HG03175 (cell line): ENCODE measurements at regions not wholly inside any gene's neighbourhood (a gene's known extent, or its start where the extent isn't known, plus 50 kb on each side); places are given as distances from the start of the nearest gene placed in this dataset.

ENCODE experiments used
- ATAC-seq: cut with Tn5 transposase; IDR thresholded peaks from one replicate; pipeline ENCODE4 v1.9.1; 2021; ENCODE audit warnings: mild to moderate bottlenecking, moderate library complexity; ENCODE audit not compliant: unreplicated experiment

DNA sequence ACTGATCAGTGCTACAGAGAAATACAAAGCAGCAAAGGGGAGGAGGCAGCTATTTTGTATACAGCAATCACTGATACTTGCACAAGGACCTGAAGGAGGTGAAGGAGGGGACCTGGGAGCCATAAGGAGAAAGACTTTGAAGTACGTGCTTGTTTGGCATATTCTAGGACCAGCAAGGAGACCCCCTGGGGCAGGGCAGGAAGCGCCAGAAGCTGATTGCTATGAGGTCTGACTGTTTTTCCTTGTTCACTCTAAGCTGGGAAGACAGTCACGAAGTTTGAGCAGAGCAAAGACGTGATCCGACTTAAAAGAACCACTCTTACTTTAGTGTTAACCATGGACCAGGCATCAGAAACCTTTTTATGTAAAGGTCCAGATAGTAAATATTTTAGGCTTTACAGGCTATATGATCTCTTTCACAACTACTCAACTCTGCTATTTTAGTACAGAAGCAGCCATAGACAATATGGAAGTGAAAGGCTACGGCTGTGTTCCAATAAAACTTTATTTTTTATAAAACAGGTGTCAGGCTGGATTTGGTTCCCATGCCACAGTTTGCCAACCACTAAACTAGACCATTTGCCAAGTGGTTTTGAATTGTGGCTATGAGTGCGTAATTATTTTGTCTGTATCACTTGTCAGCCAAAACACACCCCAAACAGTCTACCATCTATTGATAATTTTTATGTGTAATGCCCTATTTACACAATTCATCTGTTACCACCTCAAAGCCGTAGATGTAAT lies 217.9 kb downstream of the PRL start:
- ATAC-seq: no peak

- ATAC-seq: no peak
Measured at GRCh38 chr6:22079783-22080182, 217.1 kb downstream of the PRL start.

DNA sequence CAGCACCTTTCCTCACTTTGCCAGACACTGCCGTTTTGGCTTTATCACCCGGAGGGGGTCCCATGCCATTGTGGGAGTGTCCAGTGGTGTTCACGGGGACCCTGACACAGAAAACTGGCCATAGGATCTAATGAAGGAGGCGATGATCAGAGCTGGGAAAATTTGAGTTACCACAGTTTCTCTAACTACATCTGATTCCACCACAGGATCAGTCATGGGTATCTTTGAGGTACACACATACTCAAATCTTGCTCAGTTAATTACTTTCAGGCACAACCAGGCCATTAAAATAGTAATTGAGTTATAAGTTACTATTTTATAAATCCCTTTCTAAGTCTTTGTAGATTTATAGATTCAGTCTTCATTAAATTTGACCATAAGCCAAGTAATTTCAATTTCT lies 215.1 kb downstream of the PRL start:
- ATAC-seq: no peak

- no peak for ATAC-seq
Measured at GRCh38 chr6:22082218-22082617, 214.6 kb downstream of the PRL start.

- ATAC-seq: no peak
Measured at GRCh38 chr6:22083119-22083518, 213.7 kb downstream of the PRL start.

GRCh38 chr6:22087960-22088706 lies 208.7 kb downstream of the PRL start:
- no peak for ATAC-seq

- no peak for ATAC-seq
Measured at GRCh38 chr6:22091424-22091948, 205.3 kb downstream of the PRL start.

DNA sequence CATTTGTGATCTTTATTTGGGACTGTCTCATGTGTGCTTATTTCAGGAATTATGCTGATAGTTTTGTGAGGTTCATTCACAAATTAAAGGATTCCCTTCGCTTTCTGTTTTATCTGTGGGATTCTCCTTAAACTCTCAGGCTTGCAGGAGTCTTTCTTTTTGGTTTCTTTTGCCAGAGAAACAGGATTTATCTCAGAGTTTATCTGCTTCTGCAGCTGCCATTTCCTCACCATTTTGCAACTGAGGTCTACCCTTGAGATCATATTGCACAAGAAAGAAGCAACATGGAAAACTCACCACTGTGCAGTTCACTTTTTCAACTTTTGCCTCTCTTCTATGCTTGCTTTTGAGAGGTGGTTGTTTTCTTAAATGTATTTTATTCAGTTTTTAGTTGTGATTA lies 201.0 kb downstream of the PRL start:
- ATAC-seq: no peak

GRCh38 chr6:22098601-22099031 lies 198.2 kb downstream of the PRL start:
- no peak for ATAC-seq

DNA sequence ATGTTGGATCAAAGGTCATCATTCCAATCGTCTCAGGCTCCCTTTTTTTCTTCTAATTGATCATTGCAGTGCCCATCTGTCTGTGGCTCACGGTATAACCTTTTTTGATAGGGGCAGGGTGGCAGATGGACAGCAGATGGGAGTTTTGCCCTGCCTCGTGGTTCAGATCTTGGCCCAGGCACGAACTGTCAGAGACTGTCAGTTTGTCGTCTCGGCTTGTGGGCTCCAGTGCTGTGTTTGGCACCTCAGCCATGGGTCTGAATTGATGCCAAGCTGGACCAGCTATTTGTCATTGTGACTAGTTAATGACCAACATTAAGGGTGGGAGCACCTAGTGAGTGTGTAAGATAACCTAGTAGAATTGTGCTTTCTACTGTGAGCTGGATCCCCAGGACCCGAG lies 197.6 kb downstream of the PRL start:
- no peak for ATAC-seq

DNA sequence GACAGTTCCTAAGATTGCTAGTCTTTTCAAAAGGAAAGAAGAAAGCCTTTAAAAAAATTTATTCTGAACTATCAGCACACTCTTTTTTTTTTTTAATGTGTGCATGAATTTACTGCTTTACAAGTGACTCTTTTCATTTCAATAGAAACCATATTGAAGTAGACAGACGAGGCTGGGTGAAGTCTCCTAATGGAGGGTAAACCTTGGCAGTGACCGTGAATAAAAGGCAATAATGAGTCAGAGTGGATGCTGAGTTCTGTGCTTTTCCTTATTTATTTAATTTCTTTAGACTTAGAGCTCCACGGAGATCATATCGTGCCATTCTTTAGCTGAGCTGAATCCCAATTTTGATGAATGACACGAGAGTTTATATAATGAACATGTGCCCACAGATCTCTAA lies 196.9 kb downstream of the PRL start:
- ATAC-seq: no peak

- ATAC-seq: no peak
Measured at GRCh38 chr6:22101163-22101562, 195.7 kb downstream of the PRL start.

GRCh38 chr6:22102671-22103070 lies 194.2 kb downstream of the PRL start:
- peak; percentile 88 for ATAC-seq

- no peak for ATAC-seq
Measured at GRCh38 chr6:22106451-22106850, 190.4 kb downstream of the PRL start.

DNA sequence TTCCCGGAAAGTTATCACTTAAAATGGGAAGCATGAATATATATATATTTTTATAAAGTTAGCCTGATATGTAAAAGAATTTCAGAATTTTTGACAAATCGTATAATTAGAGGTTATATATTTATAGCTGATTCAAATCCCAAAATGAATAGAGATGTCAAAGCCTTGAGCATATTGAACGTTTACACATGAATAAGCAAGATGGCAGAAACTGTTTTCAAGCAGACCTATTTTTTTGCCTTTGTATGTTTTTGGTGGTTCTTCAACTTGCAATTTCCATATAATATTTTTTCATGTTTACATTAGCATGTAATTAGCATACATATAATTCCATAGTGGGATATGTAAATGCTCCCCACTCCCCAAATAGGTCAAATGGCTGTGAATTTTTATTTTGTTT lies 189.9 kb downstream of the PRL start:
- ATAC-seq: no peak

DNA sequence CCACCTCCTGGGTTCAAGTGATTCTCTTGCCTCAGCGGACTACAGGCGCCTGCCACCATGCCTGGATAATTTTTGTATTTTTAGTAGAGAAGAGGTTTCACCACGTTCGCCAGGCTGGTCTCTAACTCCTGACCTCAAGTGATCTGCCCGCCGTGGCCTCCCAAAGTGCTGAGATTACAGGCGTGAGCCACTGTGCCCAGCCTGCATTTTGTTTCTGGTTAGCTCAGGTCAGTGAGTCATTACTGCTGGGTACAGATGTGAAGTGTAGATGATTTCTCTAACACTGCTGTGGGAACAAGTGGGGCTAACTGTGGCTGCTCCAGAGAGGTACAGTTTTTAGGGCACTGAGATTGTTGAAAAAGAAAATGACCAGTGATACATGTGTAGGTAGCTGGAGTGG lies 188.6 kb downstream of the PRL start:
- ATAC-seq: no peak

GRCh38 chr6:22110061-22110460 lies 186.8 kb downstream of the PRL start:
- no peak for ATAC-seq

- no peak for ATAC-seq
Measured at GRCh38 chr6:22112461-22112860, 184.4 kb downstream of the PRL start.

- no peak for ATAC-seq
Measured at GRCh38 chr6:22113026-22113766, 183.6 kb downstream of the PRL start.

GRCh38 chr6:22115559-22115958 lies 181.3 kb downstream of the PRL start:
- ATAC-seq: no peak

DNA sequence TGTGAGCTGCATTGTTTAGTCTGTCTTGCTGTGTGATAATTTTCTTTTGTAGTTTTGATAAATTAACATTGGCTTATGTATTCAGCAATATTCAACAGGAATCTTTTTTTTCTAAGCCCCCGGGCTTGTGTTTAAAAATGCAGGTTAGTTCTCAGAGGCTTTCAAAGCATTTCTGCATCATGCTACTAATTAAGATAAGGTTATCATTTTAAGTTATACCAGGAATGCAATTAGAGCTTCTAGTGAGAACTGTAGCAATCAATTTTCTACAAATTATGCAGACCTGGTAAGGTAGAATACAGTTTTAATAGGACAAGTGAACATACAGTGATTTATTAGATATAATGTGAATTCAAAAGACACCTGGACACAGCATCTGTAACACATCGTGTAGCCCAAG lies 179.2 kb downstream of the PRL start:
- ATAC-seq: no peak

- ATAC-seq: no peak
Measured at GRCh38 chr6:22119500-22119899, 177.3 kb downstream of the PRL start.
